C4-2B (cell line): ENCODE measurements at regions not wholly inside any gene's neighbourhood (a gene's known extent, or its start where the extent isn't known, plus 50 kb on each side); places are given as distances from the start of the nearest gene placed in this dataset.

Source experiments
- ZFX ChIP-seq: fragments of 450-650 bp; IDR thresholded peaks from 2 replicates; pipeline ENCODE4 v1.6.1; 2017
- TF ChIP-seq, protein P1 (sequence below): fragments of 450-650 bp; conservative IDR thresholded peaks from 2 replicates; pipeline ENCODE4 v1.5.1; 2017; ENCODE audit warnings: mild to moderate bottlenecking

GRCh38 chr3:105093371-105094252 lies 273.1 kb upstream of the ALCAM start:
- TF ChIP-seq, protein P1, sequence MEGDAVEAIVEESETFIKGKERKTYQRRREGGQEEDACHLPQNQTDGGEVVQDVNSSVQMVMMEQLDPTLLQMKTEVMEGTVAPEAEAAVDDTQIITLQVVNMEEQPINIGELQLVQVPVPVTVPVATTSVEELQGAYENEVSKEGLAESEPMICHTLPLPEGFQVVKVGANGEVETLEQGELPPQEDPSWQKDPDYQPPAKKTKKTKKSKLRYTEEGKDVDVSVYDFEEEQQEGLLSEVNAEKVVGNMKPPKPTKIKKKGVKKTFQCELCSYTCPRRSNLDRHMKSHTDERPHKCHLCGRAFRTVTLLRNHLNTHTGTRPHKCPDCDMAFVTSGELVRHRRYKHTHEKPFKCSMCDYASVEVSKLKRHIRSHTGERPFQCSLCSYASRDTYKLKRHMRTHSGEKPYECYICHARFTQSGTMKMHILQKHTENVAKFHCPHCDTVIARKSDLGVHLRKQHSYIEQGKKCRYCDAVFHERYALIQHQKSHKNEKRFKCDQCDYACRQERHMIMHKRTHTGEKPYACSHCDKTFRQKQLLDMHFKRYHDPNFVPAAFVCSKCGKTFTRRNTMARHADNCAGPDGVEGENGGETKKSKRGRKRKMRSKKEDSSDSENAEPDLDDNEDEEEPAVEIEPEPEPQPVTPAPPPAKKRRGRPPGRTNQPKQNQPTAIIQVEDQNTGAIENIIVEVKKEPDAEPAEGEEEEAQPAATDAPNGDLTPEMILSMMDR = no peak
- TF ChIP-seq ZFX = no peak
